Astrocyte (in vitro differentiated cells and primary cell): ENCODE measurements at regions not wholly inside any gene's neighbourhood (a gene's known extent, or its start where the extent isn't known, plus 50 kb on each side); places are given as distances from the start of the nearest gene placed in this dataset.

Experiments
- DNase-seq: peaks from one replicate; pipeline ENCODE4 v3.0.0-alpha.2; 2010; ENCODE audit warnings: low read depth
- FAIRE-seq: peaks from 2 replicates; lab custom pipeline; 2011; peaks lifted over from hg19 to GRCh38; lab: Jason Lieb, UNC
- H2AFZ ChIP-seq: 2 replicates; pipeline ENCODE4 v1.6.0; 2012; ENCODE audit warnings: low read depth, low read length, inconsistent platforms
- H3K27ac ChIP-seq: 2 replicates; pipeline ENCODE4 v1.5.1; 2011; ENCODE audit warnings: low read depth, low read length, inconsistent platforms
- H3K27me3 ChIP-seq: 2 replicates; pipeline ENCODE4 v1.6.0; 2011; ENCODE audit warnings: low read length, inconsistent platforms; ENCODE audit not compliant: insufficient read depth
- H3K36me3 ChIP-seq: 2 replicates; pipeline ENCODE4 v1.5.1; 2011; ENCODE audit warnings: low read length, inconsistent platforms; ENCODE audit not compliant: insufficient read depth
- H3K4me1 ChIP-seq: 2 replicates; pipeline ENCODE4 v1.5.1; 2011; ENCODE audit warnings: low read length, inconsistent platforms; ENCODE audit not compliant: insufficient read depth
- H3K4me2 ChIP-seq: 2 replicates; pipeline ENCODE4 v1.6.0; 2012; ENCODE audit warnings: low read length, inconsistent platforms
- H3K4me3 ChIP-seq: 2 replicates; pipeline ENCODE4 v1.5.1; 2011; ENCODE audit warnings: low read depth, mild to moderate bottlenecking, low read length, inconsistent platforms; ENCODE audit not compliant: insufficient read depth
- H3K79me2 ChIP-seq: 2 replicates; pipeline ENCODE4 v1.6.0; 2012; ENCODE audit warnings: mild to moderate bottlenecking, low read length, inconsistent platforms; ENCODE audit not compliant: insufficient read depth
- H3K9ac ChIP-seq: 2 replicates; pipeline ENCODE4 v1.6.0; 2012; ENCODE audit warnings: mild to moderate bottlenecking, low read length, inconsistent platforms
- H3K9me3 ChIP-seq: 2 replicates; pipeline ENCODE4 v1.5.1; 2012; ENCODE audit warnings: low read depth, mild to moderate bottlenecking, low read length, inconsistent platforms; ENCODE audit not compliant: insufficient read depth
- H4K20me1 ChIP-seq: 2 replicates; pipeline ENCODE4 v1.6.0; 2012; ENCODE audit warnings: low read length, inconsistent platforms; ENCODE audit not compliant: insufficient read depth
- H3K27ac Mint-ChIP-seq: one replicate; pipeline ENCODE4 v1.8.0; 2021; ENCODE audit warnings: mild to moderate bottlenecking, mixed read lengths; ENCODE audit not compliant: unreplicated experiment
- H3K27me3 Mint-ChIP-seq: one replicate; pipeline ENCODE4 v1.8.0; 2021; ENCODE audit warnings: low read depth, mixed read lengths; ENCODE audit not compliant: unreplicated experiment
- H3K36me3 Mint-ChIP-seq: one replicate; pipeline ENCODE4 v1.8.0; 2021; ENCODE audit warnings: low read depth, mixed read lengths; ENCODE audit not compliant: unreplicated experiment
- H3K4me1 Mint-ChIP-seq: one replicate; pipeline ENCODE4 v1.8.0; 2021; ENCODE audit warnings: low read depth, mixed read lengths; ENCODE audit not compliant: unreplicated experiment
- H3K4me3 Mint-ChIP-seq: one replicate; pipeline ENCODE4 v1.8.0; 2021; ENCODE audit warnings: mild to moderate bottlenecking, moderate library complexity, mixed read lengths; ENCODE audit not compliant: unreplicated experiment
- H3K9me3 Mint-ChIP-seq: one replicate; pipeline ENCODE4 v1.8.0; 2021; ENCODE audit warnings: mild to moderate bottlenecking, mixed read lengths; ENCODE audit not compliant: unreplicated experiment
- EZH2 ChIP-seq: IDR thresholded peaks from 2 replicates; pipeline ENCODE4 v1.6.1; 2012; ENCODE audit warnings: mild to moderate bottlenecking, low read length, inconsistent platforms; ENCODE audit not compliant: insufficient read depth
- TF ChIP-seq, protein P1 (sequence below): IDR thresholded peaks from 2 replicates; pipeline ENCODE4 v1.5.1; 2011; ENCODE audit warnings: low read depth, mild to moderate bottlenecking, inconsistent platforms, low read length, moderate library complexity; ENCODE audit not compliant: insufficient read depth

GRCh38 chr14:84535484-84535883 is 994.5 kb upstream of the FLRT2 start:
- Mint-ChIP-seq H3K27ac (no peak overlapping the region), H3K9me3 (no peaks in the 10 kb centered on the region), H3K36me3 (no peaks in the 10 kb centered on the region), H3K4me3 (no peak overlapping the region), H3K27me3 (no peaks in the 10 kb centered on the region), H3K4me1 (no peaks in the 10 kb centered on the region)
- FAIRE-seq (no peak), DNase-seq (no peak)
- Histone ChIP-seq H2AFZ (no peak overlapping the region), H3K9ac (no peak overlapping the region), H3K79me2 (no peaks in the 10 kb centered on the region), H3K4me2 (no peak overlapping the region), H3K36me3 (no peaks in the 10 kb centered on the region), H3K9me3 (no peaks in the 10 kb centered on the region), H3K4me3 (no peak overlapping the region), H4K20me1 (no peaks in the 10 kb centered on the region), H3K4me1 (no peaks in the 10 kb centered on the region), H3K27ac (no peak overlapping the region), H3K27me3 (no peaks in the 10 kb centered on the region)
- no peak for TF ChIP-seq EZH2
- TF ChIP-seq, protein P1, sequence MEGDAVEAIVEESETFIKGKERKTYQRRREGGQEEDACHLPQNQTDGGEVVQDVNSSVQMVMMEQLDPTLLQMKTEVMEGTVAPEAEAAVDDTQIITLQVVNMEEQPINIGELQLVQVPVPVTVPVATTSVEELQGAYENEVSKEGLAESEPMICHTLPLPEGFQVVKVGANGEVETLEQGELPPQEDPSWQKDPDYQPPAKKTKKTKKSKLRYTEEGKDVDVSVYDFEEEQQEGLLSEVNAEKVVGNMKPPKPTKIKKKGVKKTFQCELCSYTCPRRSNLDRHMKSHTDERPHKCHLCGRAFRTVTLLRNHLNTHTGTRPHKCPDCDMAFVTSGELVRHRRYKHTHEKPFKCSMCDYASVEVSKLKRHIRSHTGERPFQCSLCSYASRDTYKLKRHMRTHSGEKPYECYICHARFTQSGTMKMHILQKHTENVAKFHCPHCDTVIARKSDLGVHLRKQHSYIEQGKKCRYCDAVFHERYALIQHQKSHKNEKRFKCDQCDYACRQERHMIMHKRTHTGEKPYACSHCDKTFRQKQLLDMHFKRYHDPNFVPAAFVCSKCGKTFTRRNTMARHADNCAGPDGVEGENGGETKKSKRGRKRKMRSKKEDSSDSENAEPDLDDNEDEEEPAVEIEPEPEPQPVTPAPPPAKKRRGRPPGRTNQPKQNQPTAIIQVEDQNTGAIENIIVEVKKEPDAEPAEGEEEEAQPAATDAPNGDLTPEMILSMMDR = no peak

GRCh38 chr14:84535976-84536375 is 994.0 kb upstream of the FLRT2 start:
- Histone ChIP-seq H3K9me3 (no peaks in the 10 kb centered on the region), H3K9ac (no peak overlapping the region), H3K27ac (no peak overlapping the region), H3K4me3 (no peak overlapping the region), H3K36me3 (no peaks in the 10 kb centered on the region), H2AFZ (no peak overlapping the region), H3K27me3 (no peaks in the 10 kb centered on the region), H3K4me2 (no peak overlapping the region), H3K4me1 (no peaks in the 10 kb centered on the region), H3K79me2 (no peaks in the 10 kb centered on the region), H4K20me1 (no peaks in the 10 kb centered on the region)
- no peak overlapping the region for H3K4me3 Mint-ChIP-seq
- no peaks in the 10 kb centered on the region for H3K36me3 Mint-ChIP-seq
- H3K9me3 Mint-ChIP-seq = no peaks in the 10 kb centered on the region
- TF ChIP-seq, protein P1 = no peak
- no peak for TF ChIP-seq EZH2
- no peak for DNase-seq
- no peak overlapping the region for H3K27ac Mint-ChIP-seq
- FAIRE-seq = no peak
- H3K27me3 Mint-ChIP-seq = no peaks in the 10 kb centered on the region
- no peaks in the 10 kb centered on the region for H3K4me1 Mint-ChIP-seq

DNA sequence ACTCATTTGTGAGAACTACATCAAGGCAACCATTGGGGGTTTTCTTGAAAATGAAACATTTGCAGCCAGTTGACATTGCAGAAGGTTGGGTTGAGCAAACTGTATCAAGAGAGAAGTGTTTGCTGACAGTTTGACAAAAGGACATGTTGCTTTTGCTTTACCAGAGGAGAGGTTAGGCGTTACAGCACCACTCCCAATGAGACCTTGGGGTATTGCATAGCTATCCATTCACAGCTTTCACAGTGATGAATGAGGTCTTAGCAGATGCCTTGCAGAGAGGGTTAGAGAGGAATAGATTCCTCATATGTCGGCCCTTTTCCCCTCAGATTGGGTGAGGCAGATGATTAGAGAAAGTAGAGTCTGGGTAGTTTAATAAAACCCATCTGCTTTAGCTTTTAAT is 988.9 kb upstream of the FLRT2 start:
- no peak overlapping the region for H3K4me3 ChIP-seq
- FAIRE-seq = no peak

More for the DNA sequence above, 988.9 kb upstream of the FLRT2 start:
- TF ChIP-seq, protein P1 = no peak
- TF ChIP-seq EZH2 = no peak
- Histone ChIP-seq H2AFZ (no peak overlapping the region), H3K4me2 (no peak overlapping the region), H3K27ac (no peak overlapping the region), H3K9ac (no peak overlapping the region), H3K79me2 (no peaks in the 10 kb centered on the region), H3K4me1 (no peaks in the 10 kb centered on the region), H4K20me1 (no peaks in the 10 kb centered on the region), H3K9me3 (no peaks in the 10 kb centered on the region), H3K36me3 (no peaks in the 10 kb centered on the region), H3K27me3 (no peaks in the 10 kb centered on the region)
- H3K9me3 Mint-ChIP-seq = no peaks in the 10 kb centered on the region
- H3K36me3 Mint-ChIP-seq = no peaks in the 10 kb centered on the region
- no peak for DNase-seq
- no peak overlapping the region for H3K4me3 Mint-ChIP-seq
- H3K4me1 Mint-ChIP-seq = no peaks in the 10 kb centered on the region
- no peak overlapping the region for H3K27ac Mint-ChIP-seq
- no peaks in the 10 kb centered on the region for H3K27me3 Mint-ChIP-seq
